ENCODE measurements at regions not wholly inside any gene's neighbourhood (a gene's known extent, or its start where the extent isn't known, plus 50 kb on each side); places are given as distances from the start of the nearest gene placed in this dataset.

DNA sequence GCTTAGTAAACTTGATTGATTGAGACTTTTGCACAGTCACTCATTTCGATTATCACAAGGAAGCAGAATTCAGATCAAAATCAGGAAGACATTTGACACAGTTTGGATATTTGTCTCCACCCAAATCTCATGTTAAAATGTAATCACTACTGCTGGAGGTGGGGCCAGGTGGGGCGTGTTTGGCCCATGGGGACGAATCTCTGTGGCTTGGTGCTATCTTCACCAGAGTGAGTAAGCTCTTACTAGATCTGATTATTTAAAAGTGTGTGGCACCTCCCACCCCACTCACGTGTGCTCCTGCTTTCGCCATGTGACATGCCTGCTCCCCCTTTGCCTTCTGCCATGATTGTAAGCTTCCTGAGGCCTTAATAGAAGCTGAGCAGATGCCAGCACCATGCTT lies 291.4 kb downstream of the PCNX1 start:
- TF ChIP-seq, protein P1, sequence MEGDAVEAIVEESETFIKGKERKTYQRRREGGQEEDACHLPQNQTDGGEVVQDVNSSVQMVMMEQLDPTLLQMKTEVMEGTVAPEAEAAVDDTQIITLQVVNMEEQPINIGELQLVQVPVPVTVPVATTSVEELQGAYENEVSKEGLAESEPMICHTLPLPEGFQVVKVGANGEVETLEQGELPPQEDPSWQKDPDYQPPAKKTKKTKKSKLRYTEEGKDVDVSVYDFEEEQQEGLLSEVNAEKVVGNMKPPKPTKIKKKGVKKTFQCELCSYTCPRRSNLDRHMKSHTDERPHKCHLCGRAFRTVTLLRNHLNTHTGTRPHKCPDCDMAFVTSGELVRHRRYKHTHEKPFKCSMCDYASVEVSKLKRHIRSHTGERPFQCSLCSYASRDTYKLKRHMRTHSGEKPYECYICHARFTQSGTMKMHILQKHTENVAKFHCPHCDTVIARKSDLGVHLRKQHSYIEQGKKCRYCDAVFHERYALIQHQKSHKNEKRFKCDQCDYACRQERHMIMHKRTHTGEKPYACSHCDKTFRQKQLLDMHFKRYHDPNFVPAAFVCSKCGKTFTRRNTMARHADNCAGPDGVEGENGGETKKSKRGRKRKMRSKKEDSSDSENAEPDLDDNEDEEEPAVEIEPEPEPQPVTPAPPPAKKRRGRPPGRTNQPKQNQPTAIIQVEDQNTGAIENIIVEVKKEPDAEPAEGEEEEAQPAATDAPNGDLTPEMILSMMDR (IDR thresholded peaks at IDR 0.05; ENCODE audit: insufficient read depth, low read length, poor library complexity, severe bottlenecking) = no peak
- no peak for TF ChIP-seq EZH2phosphoT487 (conservative IDR thresholded peaks at IDR 0.05; ENCODE audit: low read length)

All from SU-DHL-6 (cell line).